HG02884 (cell line): ENCODE measurements at regions not wholly inside any gene's neighbourhood (a gene's known extent, or its start where the extent isn't known, plus 50 kb on each side); places are given as distances from the start of the nearest gene placed in this dataset.
"Not testable (repeated sequence)": the region's sequence is repeated elsewhere in the genome, so short reads cannot be mapped to it uniquely, and the experiment has no call there.

Experiments
- ATAC-seq: cut with Tn5 transposase; IDR thresholded peaks from one replicate; pipeline ENCODE4 v1.9.1; 2021; ENCODE audit warnings: mild to moderate bottlenecking, moderate library complexity; ENCODE audit not compliant: unreplicated experiment

DNA sequence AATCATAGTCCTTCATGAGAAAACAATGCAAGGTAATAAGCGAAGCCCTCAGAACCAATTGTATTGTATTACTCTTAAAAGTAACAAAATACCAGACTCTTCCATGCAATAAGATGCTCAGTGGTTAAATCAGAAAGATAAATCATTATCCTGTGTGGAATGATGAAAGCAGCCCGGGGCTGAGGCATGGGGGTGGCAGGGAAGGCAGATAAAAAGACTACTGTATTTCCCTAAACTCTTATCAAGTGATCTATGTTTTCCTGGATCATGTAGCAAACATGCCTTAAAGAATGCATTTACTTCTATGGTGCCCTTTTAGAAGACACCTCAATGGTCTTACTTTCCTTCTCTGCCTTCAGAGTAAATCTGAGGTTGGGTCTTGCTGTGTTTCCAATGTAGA is 105.6 kb upstream of the DAPK1 start:
- no peak for ATAC-seq

- no peak for ATAC-seq
Measured at GRCh38 chr9:87393706-87394230, 103.9 kb upstream of the DAPK1 start.

- ATAC-seq: no peak
Measured at GRCh38 chr9:87395804-87396479, 101.7 kb upstream of the DAPK1 start.

GRCh38 chr9:87401681-87402080 is 96.0 kb upstream of the DAPK1 start:
- ATAC-seq: no peak

DNA sequence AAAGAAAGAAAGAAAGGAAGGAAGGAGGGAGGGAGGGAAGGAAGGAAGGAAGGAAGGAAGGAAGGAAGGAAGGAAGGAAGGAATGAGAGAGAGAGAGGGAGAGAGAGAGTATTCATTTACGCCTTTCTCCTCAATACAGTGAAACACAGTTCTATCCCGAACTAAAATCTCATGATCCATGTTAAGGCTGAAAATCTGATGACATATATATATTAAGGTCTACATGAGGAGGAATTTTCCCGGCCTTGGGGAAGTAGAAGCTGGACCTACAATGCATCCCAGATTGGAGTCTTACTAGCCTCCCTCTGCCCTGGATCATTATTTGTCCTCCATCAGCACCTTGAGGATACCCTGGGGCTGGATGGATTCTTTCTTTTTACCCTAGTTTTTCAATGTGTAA is 95.1 kb upstream of the DAPK1 start:
- no peak for ATAC-seq

DNA sequence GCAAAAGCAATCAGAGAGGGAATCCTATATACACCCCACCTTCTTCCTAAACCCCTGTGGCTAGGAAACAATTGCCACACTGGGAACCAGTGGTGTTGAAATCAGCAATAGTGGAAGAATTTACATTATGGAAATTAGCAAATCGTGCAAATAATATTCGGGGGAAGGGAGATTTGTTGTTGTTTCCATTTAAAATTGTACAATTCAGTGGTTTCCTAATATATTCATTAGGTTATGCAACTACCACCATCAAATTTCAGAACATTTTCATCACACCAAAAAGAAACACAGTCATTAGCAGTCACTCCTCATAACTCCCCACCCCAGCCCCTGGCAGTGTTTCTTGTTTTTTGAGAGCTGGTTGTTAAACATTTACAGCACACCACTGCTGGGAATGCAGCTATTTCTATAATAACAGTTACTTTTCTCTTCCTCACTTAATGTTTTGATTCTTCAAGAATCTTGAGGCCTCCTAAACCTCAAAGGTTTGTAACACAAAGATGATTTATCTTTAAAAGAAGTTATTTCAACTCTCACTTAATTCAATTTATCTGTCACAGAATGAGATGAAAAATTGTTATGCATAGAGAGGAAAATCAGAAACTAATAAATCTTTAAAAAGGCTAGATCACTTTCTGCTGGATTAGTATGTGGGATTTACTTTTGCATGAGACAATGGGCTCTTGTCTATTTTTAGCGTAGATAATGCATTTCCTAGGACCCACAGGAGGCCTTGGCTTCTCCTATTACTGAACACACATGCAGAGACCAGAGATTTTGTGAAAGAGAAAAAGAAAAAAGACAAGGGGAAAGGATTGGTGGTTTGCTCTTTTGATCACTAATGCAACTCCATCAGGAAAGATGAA is 91.8 kb upstream of the DAPK1 start:
- no peak for ATAC-seq

- no peak for ATAC-seq
Measured at GRCh38 chr9:87406543-87407166, 91.0 kb upstream of the DAPK1 start.

DNA sequence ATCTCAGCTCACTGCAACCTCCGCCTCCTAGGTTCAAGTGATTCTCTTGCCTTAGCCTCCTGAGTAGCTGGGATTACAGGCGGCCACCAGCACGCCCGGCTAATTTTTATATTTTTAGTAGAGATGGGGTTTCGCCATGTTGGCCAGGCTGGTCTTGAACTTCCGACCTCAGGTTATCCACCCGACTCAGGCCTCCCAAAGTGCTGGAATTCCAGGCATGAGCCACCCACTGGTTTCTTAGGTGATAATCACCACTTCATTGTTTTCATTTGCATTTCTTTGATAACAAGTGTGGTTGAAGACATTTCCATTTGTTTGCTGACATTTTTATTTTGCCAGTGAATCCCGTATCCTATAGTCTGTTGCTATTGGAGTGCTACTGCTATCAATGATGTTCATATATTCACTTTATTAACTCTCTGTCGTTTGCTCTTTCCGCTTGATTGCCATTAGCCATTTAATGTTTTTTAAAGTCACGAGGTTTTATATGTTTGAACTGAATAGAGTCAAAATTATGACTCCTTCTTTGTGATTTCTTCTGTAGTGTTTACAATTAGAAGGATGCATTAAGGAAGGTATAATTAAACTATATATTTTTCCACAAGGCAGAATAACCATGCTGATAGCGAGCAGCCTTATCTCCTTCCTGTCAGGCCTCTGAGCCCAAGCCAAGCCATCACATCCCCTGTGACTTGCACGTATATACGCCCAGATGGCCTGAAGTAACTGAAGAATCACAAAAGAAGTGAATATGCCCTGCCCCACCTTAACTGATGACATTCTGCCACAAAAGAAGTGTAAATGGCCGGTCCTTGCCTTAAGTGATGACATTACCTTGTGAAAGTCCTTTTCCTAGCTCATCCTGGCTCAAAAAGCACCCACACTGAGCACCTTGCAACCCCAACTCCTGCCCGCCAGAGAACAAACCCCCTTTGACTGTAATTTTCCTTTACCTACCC is 87.3 kb upstream of the DAPK1 start:
- not testable (repeated sequence) for ATAC-seq

DNA sequence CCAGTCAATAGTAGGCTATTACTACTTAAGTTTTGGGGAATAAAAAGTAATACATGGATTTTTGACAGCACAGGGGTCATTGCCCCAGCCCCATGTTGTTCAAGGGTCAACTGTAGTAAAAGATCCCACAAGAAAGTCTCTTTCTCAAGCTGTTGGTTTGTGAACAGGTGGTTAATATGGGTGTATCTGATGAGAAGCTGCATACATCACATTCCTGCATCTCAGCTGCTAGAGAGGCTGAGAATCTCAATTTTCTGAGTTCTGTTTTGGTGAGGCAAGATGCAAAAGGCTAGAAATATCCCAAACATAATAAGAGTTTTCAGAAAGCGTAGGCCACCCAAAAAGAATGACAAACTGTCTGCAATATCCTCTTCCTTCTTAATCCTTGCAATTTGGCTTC is 76.8 kb upstream of the DAPK1 start:
- no peak for ATAC-seq

DNA sequence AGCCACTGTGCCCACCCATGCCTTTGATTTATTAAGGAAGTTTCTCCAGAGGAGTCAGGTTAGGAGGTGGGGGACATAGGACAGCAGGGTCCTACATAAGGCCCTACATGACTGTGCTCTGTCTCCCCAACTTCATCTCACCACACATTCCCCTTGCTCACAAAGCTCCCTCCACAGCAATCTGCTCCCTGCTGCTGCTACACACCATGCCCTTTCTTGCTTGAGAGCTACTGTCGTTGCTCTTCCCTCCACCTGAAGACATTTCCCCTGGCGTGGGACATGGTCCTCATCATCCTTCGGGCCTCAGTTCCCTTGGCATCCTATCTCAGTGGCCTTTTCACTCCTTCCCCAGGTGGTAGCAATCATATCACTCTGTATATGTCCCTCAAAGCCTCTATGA is 75.9 kb upstream of the DAPK1 start:
- no peak for ATAC-seq

DNA sequence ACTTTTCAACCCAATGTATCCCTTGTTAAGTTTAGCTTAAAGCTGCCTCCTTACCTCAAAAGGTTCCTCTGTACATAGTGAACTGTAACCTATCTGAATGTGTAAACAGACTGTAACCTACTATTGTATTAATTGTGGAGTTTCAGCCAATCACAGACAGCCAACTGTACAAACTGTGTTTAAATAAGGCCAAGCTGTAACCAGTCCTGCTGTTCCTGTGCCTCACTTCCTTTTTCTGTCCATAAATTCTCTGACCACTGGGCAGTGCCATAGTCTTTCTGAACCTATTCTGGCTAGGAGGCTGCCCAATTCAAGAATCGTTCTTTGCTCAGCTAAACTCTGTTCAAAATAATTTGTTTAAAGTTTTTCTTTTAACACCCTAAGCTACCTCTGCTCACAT is 74.7 kb upstream of the DAPK1 start:
- no peak for ATAC-seq

DNA sequence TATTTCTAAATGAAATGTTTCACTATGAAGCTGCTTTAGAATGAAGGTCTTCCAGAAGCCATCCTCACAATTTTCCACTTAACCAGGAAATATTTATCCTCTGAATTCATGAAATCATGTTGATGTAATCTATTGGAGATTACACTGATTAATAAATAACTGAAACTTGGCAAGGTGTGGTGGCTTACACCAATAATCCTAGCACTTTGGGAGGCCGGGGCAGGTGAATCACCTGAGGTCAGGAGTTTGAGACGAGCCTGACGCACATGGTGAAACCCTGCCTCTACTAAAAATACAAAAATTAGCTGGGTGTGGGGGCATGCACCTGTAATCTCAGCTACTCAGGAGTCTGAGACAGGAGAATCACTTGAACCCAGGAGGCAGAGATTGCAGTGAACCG is 73.8 kb upstream of the DAPK1 start:
- ATAC-seq: not testable (repeated sequence)

GRCh38 chr9:87425202-87425601 is 72.5 kb upstream of the DAPK1 start:
- ATAC-seq: no peak

- ATAC-seq: no peak
Measured at GRCh38 chr9:87427851-87428506, 69.7 kb upstream of the DAPK1 start.

DNA sequence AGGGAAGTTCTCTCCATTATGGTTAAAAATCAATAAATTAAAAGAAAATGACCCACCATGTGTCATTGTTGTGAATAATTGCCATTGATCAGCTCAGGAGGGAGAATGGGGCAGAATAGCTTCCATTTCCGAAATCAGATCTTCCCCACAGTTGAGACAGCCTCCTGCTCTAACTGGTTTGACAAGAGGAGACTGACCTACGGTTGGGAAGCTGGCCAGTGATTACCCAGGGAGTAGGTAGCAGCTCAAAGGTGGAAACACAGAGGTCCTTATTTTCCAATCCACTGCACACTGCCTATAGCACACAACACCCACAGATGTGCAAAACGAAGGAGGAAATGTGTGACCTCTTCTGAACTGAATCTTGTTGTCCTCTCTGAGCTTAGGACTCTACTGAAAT is 69.0 kb upstream of the DAPK1 start:
- ATAC-seq: no peak

DNA sequence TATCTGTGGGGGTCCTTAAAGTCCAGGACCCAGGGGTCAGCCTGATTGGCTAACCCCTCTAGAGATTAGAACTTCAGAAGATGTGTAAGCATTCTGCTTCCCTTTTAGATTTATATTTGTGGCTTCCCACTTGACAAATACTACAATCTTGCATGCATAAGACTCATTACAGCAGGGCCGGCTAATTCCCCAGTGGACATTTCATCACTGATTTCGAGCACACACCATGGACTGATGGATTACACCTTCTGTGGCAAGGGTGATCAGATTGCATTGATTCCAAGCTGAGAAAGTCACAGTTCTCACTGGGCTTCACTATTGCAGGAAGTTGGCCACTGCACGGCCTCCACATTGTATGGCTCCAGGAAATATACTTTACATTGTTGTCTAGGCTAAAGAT is 65.8 kb upstream of the DAPK1 start:
- ATAC-seq: no peak

- no peak for ATAC-seq
Measured at GRCh38 chr9:87433853-87434252, 63.8 kb upstream of the DAPK1 start.

DNA sequence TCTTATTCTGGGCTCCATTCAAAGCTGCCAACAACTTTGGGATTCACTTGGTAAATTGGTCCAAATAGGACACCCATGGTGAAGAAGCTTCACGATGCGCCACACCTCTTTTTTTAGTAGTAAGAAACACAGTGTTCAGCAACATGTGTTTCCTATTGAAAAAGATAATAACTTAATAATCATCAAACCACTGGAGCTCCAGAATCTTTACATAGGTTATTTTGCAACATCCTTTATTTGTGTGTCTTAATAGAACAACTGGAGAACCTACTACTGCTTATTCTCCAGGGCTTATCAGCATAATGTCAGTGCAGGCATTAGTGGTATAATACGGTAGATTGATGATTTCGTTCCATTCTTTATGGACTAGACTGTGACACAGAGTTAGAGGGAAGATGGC is 63.3 kb upstream of the DAPK1 start:
- ATAC-seq: no peak

DNA sequence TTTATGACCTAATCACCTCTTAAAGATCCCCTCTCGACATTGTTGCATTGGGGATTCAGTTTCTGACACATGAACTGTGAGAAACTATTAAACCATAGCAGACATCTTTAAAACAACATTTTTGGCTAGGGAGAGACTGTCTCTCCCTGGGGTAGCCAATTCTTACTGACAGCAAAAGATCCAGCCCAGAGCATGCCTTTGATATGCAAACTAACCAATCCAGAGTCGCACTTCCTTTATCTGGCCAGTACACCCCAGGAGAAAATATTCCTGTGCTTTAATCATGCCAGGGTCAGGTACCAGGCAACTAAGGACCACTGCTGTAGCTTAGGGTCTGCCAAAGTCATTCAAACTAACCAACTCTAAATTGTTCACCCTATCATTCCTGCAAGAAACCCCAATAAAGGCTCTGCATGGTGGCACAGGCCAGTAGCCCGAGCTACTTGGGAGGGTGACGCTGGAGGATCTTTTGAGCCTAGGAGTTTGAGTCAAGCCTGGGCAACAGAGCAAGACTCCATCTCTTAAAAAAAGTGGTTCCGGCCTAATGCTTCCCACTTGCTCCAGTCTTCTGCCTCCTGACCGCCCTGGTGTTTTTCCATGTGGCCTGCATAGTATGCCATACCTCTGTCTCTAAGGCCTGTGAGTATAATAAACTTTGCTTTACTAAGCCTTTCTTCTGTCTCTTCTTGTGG is 62.3 kb upstream of the DAPK1 start:
- no peak for ATAC-seq

DNA sequence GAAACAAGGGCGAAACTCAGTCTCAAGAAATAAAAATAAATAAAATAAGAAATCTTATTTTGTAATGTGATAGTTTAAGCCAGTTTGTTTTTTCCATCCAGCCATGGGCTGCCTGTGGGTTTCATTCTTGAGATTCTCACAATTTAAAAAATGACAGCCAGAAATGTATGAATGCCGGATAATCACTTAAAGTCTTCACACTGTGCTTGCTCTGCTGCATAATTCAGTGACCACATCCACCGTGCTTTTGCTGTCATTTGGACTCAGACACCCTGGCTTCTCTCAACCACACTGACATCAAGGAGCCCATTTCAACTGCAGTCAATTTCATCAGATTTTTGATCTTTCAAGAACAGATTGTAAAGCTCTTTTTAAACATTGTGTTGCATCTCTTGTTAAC is 61.0 kb upstream of the DAPK1 start:
- ATAC-seq: no peak
